Mucosa of stomach (tissue), 1 donor: ENCODE measurements at regions not wholly inside any gene's neighbourhood (a gene's known extent, or its start where the extent isn't known, plus 50 kb on each side); places are given as distances from the start of the nearest gene placed in this dataset.

Experiments
- H3K27me3 ChIP-seq: one replicate; pipeline ENCODE4 v1.7.0; 2013; ENCODE audit warnings: mild to moderate bottlenecking, low read length; ENCODE audit not compliant: control insufficient read depth, insufficient read depth
- H3K36me3 ChIP-seq: one replicate; pipeline ENCODE4 v1.7.0; 2013; ENCODE audit warnings: low read length; ENCODE audit not compliant: control insufficient read depth, insufficient read depth
- H3K4me1 ChIP-seq: one replicate; pipeline ENCODE4 v1.7.0; 2013; ENCODE audit warnings: mild to moderate bottlenecking, low read length; ENCODE audit not compliant: control insufficient read depth, insufficient read depth
- H3K4me3 ChIP-seq: one replicate; pipeline ENCODE4 v1.7.0; 2013; ENCODE audit warnings: low read length
- H3K9ac ChIP-seq: one replicate; pipeline ENCODE4 v1.7.0; 2013; ENCODE audit warnings: mild to moderate bottlenecking, low read length, moderate library complexity
- H3K9me3 ChIP-seq: one replicate; pipeline ENCODE4 v1.7.0; 2013; ENCODE audit warnings: mild to moderate bottlenecking, low read length, moderate library complexity; ENCODE audit not compliant: control insufficient read depth
- donor health status: Pancreatic carcinoma.

DNA sequence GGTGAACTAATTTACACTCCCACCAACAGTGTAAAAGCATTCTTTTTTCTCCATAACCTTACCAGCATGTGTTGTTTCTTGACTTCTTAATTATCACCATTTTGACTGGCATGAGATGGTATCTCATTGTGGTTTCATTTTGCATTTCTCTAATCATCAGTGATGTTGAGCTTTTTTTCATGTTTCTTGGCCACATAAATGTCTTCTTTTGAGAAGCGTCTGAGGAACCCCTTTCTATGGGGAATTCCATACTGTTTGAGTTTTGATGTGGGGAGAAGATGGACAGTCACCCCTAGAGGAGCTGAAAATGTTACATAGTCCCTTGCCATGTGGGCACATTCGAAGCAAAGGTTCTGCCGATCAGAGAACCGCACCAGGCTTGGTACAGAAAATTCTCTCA, 207.0 kb upstream of the SLC30A5 start:
- H3K4me3 ChIP-seq = no peak overlapping the region
- H3K9me3 ChIP-seq = no peaks in the 10 kb centered on the region
- H3K36me3 ChIP-seq = no peaks in the 10 kb centered on the region
- H3K4me1 ChIP-seq = no peaks in the 10 kb centered on the region
- H3K9ac ChIP-seq = no peak overlapping the region
- H3K27me3 ChIP-seq = no peaks in the 10 kb centered on the region

DNA sequence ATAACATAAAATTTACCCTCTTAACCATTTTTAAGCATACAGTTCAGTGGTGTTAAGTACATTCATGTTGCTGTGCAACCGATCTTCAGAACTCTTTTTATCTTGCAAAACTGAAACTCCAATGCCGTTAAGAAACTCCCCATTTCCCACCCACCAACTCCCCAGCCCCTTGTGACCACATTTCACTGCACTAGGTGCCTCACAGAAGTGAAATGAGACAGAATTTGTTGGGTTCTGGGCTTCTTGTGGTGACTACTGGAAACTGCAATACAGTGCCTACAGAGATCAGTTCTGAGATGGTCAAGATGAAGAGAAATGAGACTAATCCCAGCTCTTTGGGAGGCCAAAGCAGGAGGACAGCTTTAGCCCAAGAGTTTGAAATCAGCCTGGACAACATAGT, 202.1 kb upstream of the SLC30A5 start:
- Histone ChIP-seq H3K9me3 (no peaks in the 10 kb centered on the region), H3K9ac (no peak overlapping the region), H3K36me3 (no peaks in the 10 kb centered on the region), H3K4me3 (no peak overlapping the region), H3K27me3 (no peaks in the 10 kb centered on the region), H3K4me1 (no peaks in the 10 kb centered on the region)

GRCh38 chr5:68894673-68895072, 199.1 kb upstream of the SLC30A5 start:
- Histone ChIP-seq H3K36me3 (no peaks in the 10 kb centered on the region), H3K9ac (no peak overlapping the region), H3K4me1 (no peaks in the 10 kb centered on the region)

DNA sequence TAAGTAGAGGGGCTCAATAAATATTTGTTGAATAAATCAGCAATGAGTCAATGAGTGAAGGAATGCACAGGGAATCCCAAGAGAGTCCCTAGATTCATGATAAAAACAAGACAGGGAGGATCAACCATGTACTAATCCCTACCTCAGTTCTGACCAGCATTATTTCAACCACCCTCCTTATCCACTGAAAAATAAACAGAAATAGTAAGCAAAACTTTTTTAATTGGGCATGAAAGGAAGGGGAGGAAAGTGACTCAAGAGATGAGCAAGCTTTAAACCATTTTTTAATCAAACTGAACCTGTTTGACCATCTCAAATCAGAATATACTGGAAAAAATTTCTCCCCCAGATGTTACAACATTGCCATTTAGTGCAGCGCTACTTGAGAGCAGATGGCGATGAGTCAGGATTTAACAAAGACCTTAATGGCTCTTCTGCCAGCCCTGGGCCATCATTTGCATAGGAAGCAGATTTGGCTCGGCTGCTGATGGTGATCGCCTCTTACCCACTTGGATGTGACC, 194.8 kb upstream of the SLC30A5 start:
- H3K27me3 ChIP-seq = no peaks in the 10 kb centered on the region
- no peaks in the 10 kb centered on the region for H3K9me3 ChIP-seq
- no peaks in the 10 kb centered on the region for H3K36me3 ChIP-seq
- no peak overlapping the region for H3K9ac ChIP-seq
- no peak overlapping the region for H3K4me3 ChIP-seq
- no peaks in the 10 kb centered on the region for H3K4me1 ChIP-seq

More at GRCh38 chr5:68894673-68895072, 199.1 kb upstream of the SLC30A5 start:
- no peaks in the 10 kb centered on the region for H3K9me3 ChIP-seq
- no peak overlapping the region for H3K4me3 ChIP-seq
- no peaks in the 10 kb centered on the region for H3K27me3 ChIP-seq

DNA sequence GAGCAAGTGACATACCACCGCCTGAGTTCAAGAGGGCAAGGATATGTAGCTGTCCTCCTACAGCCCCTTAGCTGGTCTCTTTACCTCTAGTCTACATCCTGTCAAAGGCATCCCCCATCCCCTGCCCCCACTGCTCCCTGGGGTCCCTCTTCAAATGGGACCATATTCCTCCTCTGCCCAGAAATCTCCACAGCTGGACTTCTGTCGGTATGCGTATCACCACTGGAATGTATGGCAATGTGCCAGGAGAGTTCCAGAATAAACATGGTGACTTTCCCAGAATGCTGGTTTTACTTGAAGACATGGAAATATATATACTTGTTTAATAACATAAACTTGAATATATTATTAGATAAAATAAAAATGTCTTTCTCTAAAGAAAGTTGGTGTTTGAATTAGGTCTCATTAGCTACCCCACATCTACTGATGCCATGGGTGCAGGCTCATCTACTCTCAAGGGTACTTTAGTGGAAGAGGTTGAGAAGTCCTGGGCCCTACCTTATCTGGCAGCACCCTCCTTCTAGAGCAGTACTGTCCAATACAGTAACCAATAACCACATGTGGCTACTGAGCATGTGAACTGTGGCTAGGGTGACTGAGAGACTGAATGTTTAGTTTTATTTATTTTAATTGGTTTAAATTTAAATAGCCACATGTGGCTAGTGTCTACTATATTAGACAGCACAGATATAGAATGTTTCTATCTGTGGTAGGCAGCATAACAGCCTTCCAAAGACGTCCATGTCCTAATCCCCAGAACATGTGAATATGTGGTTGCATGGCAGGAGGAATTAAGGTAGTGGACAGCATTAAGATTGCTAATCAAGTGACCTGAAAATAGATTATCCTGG, 181.7 kb upstream of the SLC30A5 start:
- H3K27me3 ChIP-seq = no peaks in the 10 kb centered on the region

GRCh38 chr5:68915079-68915478, 178.7 kb upstream of the SLC30A5 start:
- Histone ChIP-seq H3K4me3 (no peak overlapping the region), H3K4me1 (no peaks in the 10 kb centered on the region), H3K36me3 (no peaks in the 10 kb centered on the region), H3K9ac (no peak overlapping the region), H3K27me3 (no peaks in the 10 kb centered on the region), H3K9me3 (no peaks in the 10 kb centered on the region)

More for the DNA sequence above, 181.7 kb upstream of the SLC30A5 start:
- H3K36me3 ChIP-seq = no peaks in the 10 kb centered on the region
- H3K9me3 ChIP-seq = no peaks in the 10 kb centered on the region
- H3K4me3 ChIP-seq = no peak overlapping the region
- no peak overlapping the region for H3K9ac ChIP-seq
- no peaks in the 10 kb centered on the region for H3K4me1 ChIP-seq

GRCh38 chr5:68918306-68918705, 175.5 kb upstream of the SLC30A5 start:
- no peaks in the 10 kb centered on the region for H3K27me3 ChIP-seq
- no peaks in the 10 kb centered on the region for H3K9me3 ChIP-seq

DNA sequence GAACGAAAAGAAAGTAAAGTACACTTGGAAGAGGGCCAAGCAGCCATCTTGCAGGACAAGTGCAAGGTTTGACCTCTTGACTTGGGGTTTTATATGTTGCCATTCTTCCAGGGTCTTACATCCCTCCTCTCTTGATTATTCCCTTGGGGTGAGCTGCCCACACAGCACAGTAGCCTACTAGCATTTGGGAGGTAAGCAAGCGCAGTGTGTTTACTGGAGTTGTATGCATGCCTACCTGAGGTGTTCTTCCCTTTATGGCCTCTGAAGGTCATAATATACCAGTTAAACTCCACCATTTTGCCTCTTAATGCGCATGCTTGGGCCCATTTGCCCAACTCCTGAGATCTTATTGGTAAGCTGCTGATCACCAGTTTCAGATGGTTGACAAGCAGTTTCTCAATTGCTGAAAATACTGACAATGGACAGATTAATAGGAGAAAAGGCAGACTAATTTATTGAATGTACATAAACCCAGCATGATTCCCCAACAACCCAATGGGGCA, 173.8 kb upstream of the SLC30A5 start:
- no peaks in the 10 kb centered on the region for H3K4me1 ChIP-seq
- no peaks in the 10 kb centered on the region for H3K36me3 ChIP-seq
- H3K27me3 ChIP-seq = no peaks in the 10 kb centered on the region
- no peak overlapping the region for H3K4me3 ChIP-seq
- H3K9ac ChIP-seq = no peak overlapping the region
- no peaks in the 10 kb centered on the region for H3K9me3 ChIP-seq

More at GRCh38 chr5:68918306-68918705, 175.5 kb upstream of the SLC30A5 start:
- H3K9ac ChIP-seq = no peak overlapping the region
- no peaks in the 10 kb centered on the region for H3K36me3 ChIP-seq
- no peaks in the 10 kb centered on the region for H3K4me1 ChIP-seq
- H3K4me3 ChIP-seq = no peak overlapping the region

DNA sequence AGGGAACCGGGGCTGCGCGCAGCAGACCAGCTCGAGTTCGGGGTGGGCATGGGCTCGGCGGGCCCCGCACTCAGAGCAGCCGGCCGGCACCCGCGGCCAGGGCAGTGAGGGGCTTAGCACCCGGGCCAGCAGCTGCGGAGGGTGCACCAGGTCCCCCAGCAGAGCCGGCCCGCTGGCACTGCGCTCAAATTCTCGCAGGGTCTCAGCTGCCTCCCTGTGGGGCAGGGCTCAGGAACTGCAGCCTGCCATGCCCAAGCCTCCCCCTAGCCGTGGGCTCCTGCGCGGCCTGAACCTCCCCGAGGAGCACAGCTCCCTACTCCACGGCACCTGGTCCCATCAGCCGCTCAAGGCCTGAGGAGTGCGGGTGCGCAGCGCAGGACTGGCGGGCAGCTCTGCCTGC, 172.9 kb upstream of the SLC30A5 start:
- H3K9me3 ChIP-seq = no peaks in the 10 kb centered on the region

GRCh38 chr5:68922172-68922987, 171.4 kb upstream of the SLC30A5 start:
- no peaks in the 10 kb centered on the region for H3K27me3 ChIP-seq
- H3K9ac ChIP-seq = no peak overlapping the region
- no peak overlapping the region for H3K4me3 ChIP-seq

More for the DNA sequence above, 172.9 kb upstream of the SLC30A5 start:
- no peaks in the 10 kb centered on the region for H3K36me3 ChIP-seq
- H3K4me1 ChIP-seq = no peaks in the 10 kb centered on the region
- no peaks in the 10 kb centered on the region for H3K27me3 ChIP-seq
- no peak overlapping the region for H3K4me3 ChIP-seq
- no peak overlapping the region for H3K9ac ChIP-seq

GRCh38 chr5:68924481-68925145, 169.2 kb upstream of the SLC30A5 start:
- no peaks in the 10 kb centered on the region for H3K36me3 ChIP-seq
- no peaks in the 10 kb centered on the region for H3K4me1 ChIP-seq
- no peaks in the 10 kb centered on the region for H3K9me3 ChIP-seq
- no peaks in the 10 kb centered on the region for H3K27me3 ChIP-seq
- H3K9ac ChIP-seq = no peak overlapping the region
- no peak overlapping the region for H3K4me3 ChIP-seq

More at GRCh38 chr5:68922172-68922987, 171.4 kb upstream of the SLC30A5 start:
- H3K36me3 ChIP-seq = no peaks in the 10 kb centered on the region
- no peaks in the 10 kb centered on the region for H3K4me1 ChIP-seq
- no peaks in the 10 kb centered on the region for H3K9me3 ChIP-seq
